ENCODE measurements at regions not wholly inside any gene's neighbourhood (a gene's known extent, or its start where the extent isn't known, plus 50 kb on each side); places are given as distances from the start of the nearest gene placed in this dataset.

DNA sequence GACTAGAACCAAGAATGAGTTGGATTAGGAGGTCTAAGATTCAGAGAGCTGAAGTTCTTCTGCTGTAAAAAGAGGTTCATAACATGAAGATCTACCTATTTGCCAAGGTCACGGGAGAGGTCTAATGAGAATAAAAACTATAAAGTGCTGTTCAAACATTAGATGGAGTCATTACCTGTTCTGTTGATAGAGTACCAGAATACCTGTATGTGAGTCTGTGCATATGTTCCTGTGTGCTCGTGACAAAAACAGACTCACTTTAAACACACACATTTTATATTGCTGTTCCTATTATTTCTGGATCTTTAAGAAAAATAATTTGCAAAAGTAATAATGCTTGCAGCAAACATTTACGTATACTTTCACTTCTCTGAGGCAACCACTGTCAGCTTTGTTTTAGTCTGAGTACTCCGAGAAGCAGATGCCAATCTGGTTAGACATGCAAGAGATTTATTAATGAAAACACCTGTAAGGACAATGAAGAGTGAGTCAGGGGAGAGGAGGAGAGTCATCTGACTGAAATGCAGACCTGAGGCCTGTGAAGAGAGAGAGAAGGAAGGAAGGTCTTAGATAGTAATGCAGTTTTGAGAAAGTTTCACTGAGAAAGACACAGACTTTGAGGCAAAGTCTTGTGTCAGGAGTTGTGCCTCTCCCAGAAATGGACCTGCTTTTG is 221.2 kb downstream of the SQOR start:
- H3K27ac ChIP-seq (ENCODE audit: low read length in 2 of 2) = no peak overlapping the region

DNA sequence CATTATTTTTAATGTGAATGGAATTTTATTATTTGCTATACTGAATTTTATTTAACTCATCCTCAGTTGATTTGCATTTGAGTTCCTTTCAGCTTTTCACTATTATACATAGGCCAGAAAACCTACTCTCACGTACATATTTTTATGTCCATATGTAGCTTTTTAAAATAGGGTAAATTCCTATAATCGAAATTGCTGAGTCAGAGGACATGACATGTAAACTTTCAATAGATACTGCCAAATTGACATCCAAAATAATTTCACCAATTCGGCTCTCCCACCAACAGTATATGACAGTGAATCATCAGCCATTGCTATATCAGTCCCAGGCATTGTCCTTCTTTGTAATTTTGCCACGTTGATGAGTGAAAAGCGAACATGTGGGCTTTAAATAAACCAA is 222.5 kb downstream of the SQOR start:
- Histone ChIP-seq H3K4me2 (replicated peaks; ENCODE audit: low read depth, low read length, poor library complexity, severe bottlenecking) (no peak overlapping the region), H3K4me3 (ENCODE audit: control extremely low read depth in 1 of 5, extremely low read depth in 1 of 5, insufficient read depth in 1 of 5, low read depth in 2 of 5, low read length in 4 of 5) (no peak overlapping the region), H2AFZ (ENCODE audit: insufficient read depth, low read depth, low read length, poor library complexity, severe bottlenecking) (no peak overlapping the region), H3K27ac (ENCODE audit: low read length in 2 of 2) (no peak overlapping the region), H3K9me3 (ENCODE audit: control extremely low read depth in 1 of 3, control insufficient read depth in 2 of 3, insufficient read depth in 1 of 3, low read length in 2 of 3) (no peaks in the 10 kb centered on the region), H3K9ac (ENCODE audit: low read length) (no peak overlapping the region), H3K36me3 (replicated peaks in 1 of 2; ENCODE audit: control extremely low read depth in 1 of 2, control insufficient read depth in 1 of 2, extremely low read depth in 1 of 2, insufficient read depth in 2 of 2, low read length in 1 of 2) (no peaks in the 10 kb centered on the region), H3K79me2 (ENCODE audit: control insufficient read depth, insufficient read depth, low read length) (no peaks in the 10 kb centered on the region), H3K27me3 (replicated peaks in 1 of 4; ENCODE audit: control extremely low read depth in 1 of 4, control insufficient read depth in 3 of 4, insufficient read depth in 4 of 4, low read length in 3 of 4) (no peaks in the 10 kb centered on the region), H3K4me1 (ENCODE audit: control insufficient read depth in 2 of 2, insufficient read depth in 2 of 2, low read length in 2 of 2) (no peaks in the 10 kb centered on the region), H4K20me1 (ENCODE audit: control insufficient read depth, insufficient read depth, low read length, poor library complexity, severe bottlenecking) (no peaks in the 10 kb centered on the region)
- ATAC-seq (ENCODE audit: low read depth) (no peak), DNase-seq (no peak)
- no peaks in the 10 kb centered on the region for H3K4me1 Mint-ChIP-seq
- peaks cover 3% of the 10 kb centered on the region for H3K27me3 Mint-ChIP-seq
- H3K27ac Mint-ChIP-seq = no peak overlapping the region
- no peak overlapping the region for H3K4me3 Mint-ChIP-seq
- no peaks in the 10 kb centered on the region for H3K9me3 Mint-ChIP-seq (ENCODE audit: insufficient read depth)
- TF ChIP-seq, protein P1, sequence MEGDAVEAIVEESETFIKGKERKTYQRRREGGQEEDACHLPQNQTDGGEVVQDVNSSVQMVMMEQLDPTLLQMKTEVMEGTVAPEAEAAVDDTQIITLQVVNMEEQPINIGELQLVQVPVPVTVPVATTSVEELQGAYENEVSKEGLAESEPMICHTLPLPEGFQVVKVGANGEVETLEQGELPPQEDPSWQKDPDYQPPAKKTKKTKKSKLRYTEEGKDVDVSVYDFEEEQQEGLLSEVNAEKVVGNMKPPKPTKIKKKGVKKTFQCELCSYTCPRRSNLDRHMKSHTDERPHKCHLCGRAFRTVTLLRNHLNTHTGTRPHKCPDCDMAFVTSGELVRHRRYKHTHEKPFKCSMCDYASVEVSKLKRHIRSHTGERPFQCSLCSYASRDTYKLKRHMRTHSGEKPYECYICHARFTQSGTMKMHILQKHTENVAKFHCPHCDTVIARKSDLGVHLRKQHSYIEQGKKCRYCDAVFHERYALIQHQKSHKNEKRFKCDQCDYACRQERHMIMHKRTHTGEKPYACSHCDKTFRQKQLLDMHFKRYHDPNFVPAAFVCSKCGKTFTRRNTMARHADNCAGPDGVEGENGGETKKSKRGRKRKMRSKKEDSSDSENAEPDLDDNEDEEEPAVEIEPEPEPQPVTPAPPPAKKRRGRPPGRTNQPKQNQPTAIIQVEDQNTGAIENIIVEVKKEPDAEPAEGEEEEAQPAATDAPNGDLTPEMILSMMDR (IDR thresholded peaks at IDR 0.05) = no peak
- no peak for TF ChIP-seq EZH2 (IDR thresholded peaks at IDR 0.05; ENCODE audit: borderline replicate concordance, insufficient read depth, low read depth, low read length, poor library complexity, severe bottlenecking)
- 93% methylated on average over 2 of the region's 5 CpGs for WGBS (ENCODE audit: insufficient coverage)
- intact Hi-C loops (cut with micrococcal nuclease) = no loop called here
- ChIA-PET POLR2A (no interaction called here), CTCF (no interaction called here)

More for the DNA sequence above, 221.2 kb downstream of the SQOR start:
- intact Hi-C loops (cut with micrococcal nuclease) = no loop called here
- Histone ChIP-seq H3K79me2 (ENCODE audit: control insufficient read depth, insufficient read depth, low read length) (no peaks in the 10 kb centered on the region), H3K4me3 (ENCODE audit: control extremely low read depth in 1 of 5, extremely low read depth in 1 of 5, insufficient read depth in 1 of 5, low read depth in 2 of 5, low read length in 4 of 5) (no peak overlapping the region), H3K9me3 (ENCODE audit: control extremely low read depth in 1 of 3, control insufficient read depth in 2 of 3, insufficient read depth in 1 of 3, low read length in 2 of 3) (no peaks in the 10 kb centered on the region), H3K27me3 (replicated peaks in 1 of 4; ENCODE audit: control extremely low read depth in 1 of 4, control insufficient read depth in 3 of 4, insufficient read depth in 4 of 4, low read length in 3 of 4) (no peaks in the 10 kb centered on the region), H3K9ac (ENCODE audit: low read length) (no peak overlapping the region), H4K20me1 (ENCODE audit: control insufficient read depth, insufficient read depth, low read length, poor library complexity, severe bottlenecking) (no peaks in the 10 kb centered on the region), H3K4me1 (ENCODE audit: control insufficient read depth in 2 of 2, insufficient read depth in 2 of 2, low read length in 2 of 2) (no peaks in the 10 kb centered on the region), H2AFZ (ENCODE audit: insufficient read depth, low read depth, low read length, poor library complexity, severe bottlenecking) (no peak overlapping the region), H3K4me2 (replicated peaks; ENCODE audit: low read depth, low read length, poor library complexity, severe bottlenecking) (no peak overlapping the region), H3K36me3 (replicated peaks in 1 of 2; ENCODE audit: control extremely low read depth in 1 of 2, control insufficient read depth in 1 of 2, extremely low read depth in 1 of 2, insufficient read depth in 2 of 2, low read length in 1 of 2) (no peaks in the 10 kb centered on the region)
- DNase-seq (no peak), ATAC-seq (ENCODE audit: low read depth) (no peak)
- Mint-ChIP-seq H3K4me1 (no peaks in the 10 kb centered on the region), H3K9me3 (ENCODE audit: insufficient read depth) (no peaks in the 10 kb centered on the region), H3K27ac (no peak overlapping the region), H3K27me3 (peaks cover 3% of the 10 kb centered on the region), H3K4me3 (no peak overlapping the region)
- ChIA-PET POLR2A (no interaction called here), CTCF (no interaction called here)
- no peak for TF ChIP-seq EZH2 (IDR thresholded peaks at IDR 0.05; ENCODE audit: borderline replicate concordance, insufficient read depth, low read depth, low read length, poor library complexity, severe bottlenecking)
- TF ChIP-seq, protein P1 (IDR thresholded peaks at IDR 0.05) = no peak
- WGBS (ENCODE audit: insufficient coverage) = 100% methylated on average over 1 of the region's 4 CpGs

Data from B cell (primary cell).